HG03108 (cell line): ENCODE measurements at regions not wholly inside any gene's neighbourhood (a gene's known extent, or its start where the extent isn't known, plus 50 kb on each side); places are given as distances from the start of the nearest gene placed in this dataset.
"Not testable (repeated sequence)": the region's sequence is repeated elsewhere in the genome, so short reads cannot be mapped to it uniquely, and the experiment has no call there.

ENCODE experiments used
- ATAC-seq: cut with Tn5 transposase; IDR thresholded peaks from one replicate; pipeline ENCODE4 v1.9.1; 2021; ENCODE audit warnings: moderate library complexity; ENCODE audit not compliant: unreplicated experiment

DNA sequence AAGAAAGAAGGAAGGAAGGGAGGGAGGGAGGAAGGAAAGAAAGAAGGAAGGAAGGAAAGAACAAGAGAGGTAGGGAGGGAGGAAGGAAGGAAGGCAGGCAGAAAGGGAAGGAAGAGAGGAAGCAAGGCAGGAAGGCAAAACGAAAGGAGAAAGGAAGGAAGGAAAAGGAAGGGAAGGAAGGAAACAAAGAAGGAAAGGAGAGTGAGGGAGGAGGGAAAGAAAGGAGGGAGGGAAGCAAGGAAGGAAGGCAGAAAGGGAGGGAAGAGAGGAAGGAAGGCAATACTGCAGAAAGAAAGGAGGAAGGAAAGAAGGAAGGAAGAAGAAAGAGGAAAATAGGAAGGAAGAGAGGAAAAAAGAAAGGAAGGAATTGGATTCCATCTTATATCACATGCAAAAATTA, 1303.1 kb upstream of the TMEM132C start:
- no peak for ATAC-seq

DNA sequence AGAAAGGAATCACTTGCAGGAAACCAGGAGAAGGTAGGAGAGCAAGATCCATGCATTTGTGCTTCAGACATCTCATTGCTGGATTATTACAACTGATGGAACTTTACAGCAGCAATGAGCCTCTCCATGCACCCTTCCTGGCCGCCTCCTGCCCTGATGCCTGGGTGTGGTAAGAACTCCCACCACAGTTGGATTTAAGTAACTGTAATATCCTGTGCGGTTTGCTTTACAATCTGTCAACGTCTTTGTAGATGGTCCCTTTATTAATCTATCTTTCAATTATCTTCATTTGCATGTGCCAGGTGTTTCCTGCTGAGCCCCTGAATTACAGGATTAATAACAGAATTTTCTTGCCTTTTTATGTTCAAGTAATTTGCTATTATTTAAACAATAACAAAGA, 1300.5 kb upstream of the TMEM132C start:
- ATAC-seq: no peak

DNA sequence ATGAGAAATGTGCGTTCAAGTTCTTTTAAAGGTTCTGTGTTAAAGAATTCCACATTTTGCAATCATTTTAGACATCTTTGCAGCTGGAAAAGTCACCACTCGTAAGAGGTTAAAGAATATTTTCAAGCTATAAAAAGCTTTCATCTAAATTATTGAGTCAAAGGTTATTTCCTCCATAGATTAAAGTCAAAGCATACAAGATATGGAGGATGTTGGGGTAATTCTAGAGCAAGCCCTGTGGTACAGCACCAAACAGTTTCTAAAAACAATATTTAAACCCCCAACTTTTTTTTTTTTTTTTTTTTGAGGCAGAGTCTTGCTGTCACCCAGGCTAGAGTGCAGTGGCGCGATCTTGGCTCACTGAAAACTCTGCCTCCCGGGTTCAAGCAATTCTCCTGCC, 1299.8 kb upstream of the TMEM132C start:
- no peak for ATAC-seq

DNA sequence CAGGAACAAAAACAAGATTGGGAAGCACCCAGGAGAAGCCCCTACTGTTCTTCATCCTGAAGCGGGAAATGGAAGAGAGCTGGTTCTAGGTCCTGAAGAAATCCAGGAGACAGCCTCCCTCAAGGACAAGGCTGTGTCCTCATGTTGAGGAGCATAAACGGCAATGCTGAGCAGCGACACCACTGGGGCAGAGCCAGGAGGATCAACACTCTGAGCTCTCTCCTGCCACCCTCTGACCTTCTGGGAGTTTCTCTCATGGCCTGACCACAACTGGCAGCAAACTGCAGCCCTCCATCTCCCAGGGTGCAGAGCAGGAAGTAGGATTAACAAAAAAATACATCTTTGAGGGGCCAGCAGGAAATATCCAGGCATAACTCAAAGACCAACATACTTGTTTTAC, 1292.2 kb upstream of the TMEM132C start:
- ATAC-seq: no peak

DNA sequence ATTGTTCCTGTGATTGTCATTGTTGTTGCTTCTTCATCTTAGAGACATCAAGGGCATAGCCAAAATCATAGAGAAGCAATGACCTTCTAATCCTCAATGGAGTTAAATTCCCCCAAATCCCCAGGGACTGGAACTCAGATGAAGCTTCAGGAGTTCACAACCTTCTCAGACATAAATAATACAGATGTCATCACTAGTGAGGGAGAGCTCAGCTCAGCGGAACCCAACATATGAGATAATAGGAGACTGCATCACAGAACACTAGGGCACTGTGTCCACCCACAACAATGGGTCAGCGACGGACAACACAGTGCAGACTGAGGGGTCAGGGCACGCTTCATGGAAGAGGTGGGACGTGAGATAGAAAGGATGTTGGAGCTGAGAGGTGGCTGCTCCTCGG, 1290.4 kb upstream of the TMEM132C start:
- ATAC-seq: no peak

DNA sequence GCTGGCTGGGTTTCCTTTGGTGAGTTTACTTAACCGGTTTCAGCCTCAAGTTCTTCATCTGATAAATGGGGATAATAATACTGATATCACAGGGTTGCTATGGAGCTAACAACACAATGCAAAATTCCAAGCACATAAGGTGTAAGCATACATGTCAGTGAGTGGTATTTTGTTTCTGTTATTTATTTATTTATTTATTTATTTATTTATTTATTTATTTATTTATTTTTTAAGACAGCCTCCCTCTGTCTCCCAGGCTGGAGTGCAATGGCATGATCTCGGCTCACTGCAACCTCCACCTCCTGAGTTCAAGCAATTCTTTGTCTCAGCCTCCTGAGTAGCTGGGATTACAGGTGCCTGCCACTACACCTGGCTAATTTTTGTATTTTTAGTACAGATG, 1287.4 kb upstream of the TMEM132C start:
- not testable (repeated sequence) for ATAC-seq

DNA sequence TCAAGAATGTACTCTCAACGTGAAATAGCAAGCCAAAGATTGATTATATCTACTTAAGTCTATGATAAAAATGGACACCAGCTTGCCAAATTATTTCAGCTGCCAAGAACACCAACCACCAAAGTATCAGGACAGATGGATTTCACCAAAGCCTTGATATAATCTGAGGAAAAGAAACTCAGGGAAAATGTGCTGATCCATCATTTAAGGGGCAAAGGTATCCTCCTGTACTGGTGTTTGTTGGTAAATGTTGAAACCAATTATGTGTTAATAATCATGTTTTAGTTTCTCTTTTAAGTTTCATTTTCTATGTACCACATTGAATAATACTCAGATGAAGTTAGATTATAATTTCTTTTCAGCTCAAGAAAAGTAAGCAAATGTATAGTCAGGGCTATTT, 1284.3 kb upstream of the TMEM132C start:
- ATAC-seq: no peak

DNA sequence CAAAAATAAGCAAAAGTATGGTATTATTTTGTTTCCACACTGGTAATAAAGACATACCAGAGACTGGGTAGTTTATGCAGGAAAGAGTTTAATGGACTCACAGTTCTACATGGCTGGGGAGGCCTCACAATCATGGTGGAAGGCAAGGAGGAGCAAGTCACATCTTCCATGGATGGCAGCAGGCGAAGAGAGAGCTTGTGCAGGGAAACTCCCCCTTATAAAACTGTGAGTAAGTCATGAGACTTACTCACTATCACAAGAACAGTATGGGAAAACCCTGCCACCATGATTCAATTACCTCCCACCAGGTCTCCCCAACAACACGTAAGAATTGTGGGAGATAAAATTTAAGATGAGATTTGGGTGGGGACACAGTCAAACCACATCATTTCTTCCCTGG, 1283.2 kb upstream of the TMEM132C start:
- ATAC-seq: not testable (repeated sequence)

DNA sequence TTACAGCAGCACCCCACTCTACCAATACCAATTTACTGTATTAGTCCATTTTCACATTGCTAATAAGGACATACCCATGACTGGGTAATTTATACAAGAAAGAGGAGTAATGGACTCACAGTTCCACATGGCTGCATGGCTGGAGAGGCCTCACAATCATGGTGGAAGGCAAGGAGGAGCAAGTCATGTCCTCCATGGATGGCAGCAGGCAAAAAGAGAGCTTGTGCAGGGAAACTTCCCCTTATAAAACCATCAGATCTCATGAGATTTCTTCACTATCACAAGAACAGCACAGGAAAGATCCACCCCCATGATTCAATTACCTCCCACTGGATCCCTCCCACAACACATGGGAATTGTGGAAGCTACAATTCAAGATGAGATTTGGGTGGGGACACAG, 1281.3 kb upstream of the TMEM132C start:
- ATAC-seq: not testable (repeated sequence)

DNA sequence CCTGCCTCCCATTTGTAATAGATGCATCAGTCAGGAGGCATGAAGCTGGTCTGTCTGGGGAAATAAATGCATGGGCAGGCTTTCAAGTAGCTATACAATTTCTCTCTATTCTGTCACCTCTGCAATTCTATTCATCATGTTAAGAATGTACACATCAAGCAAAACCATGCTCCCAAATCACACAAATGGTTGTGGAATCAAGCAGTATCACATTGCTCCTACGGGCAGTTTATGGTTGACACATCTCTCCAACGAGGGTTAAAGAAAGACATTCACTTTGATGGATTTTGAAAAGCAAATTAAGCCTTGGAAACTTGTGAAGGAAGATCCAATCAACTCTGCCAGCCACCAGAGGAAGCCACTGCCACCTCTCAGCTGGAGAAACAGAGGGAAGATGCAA, 1277.4 kb upstream of the TMEM132C start:
- ATAC-seq: no peak

DNA sequence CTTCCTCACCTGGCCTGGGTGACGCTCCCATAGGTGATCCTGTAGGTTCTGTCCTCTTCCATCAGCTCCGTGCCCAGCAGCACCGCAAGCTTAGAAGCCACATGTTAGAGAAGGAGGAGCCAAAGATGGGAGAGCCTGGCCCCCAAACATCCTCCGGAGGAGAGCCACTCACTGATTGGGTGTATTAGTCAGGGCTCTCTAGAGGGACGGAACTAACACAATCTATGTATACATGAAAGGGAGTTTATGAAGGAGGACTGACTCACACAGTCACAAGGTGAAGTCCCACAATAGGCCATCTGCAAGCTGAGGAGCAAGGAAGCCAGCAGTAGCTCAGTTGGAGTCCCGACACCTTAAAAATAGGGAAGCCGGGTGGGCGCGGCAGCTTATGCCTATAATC, 1273.1 kb upstream of the TMEM132C start:
- no peak for ATAC-seq

DNA sequence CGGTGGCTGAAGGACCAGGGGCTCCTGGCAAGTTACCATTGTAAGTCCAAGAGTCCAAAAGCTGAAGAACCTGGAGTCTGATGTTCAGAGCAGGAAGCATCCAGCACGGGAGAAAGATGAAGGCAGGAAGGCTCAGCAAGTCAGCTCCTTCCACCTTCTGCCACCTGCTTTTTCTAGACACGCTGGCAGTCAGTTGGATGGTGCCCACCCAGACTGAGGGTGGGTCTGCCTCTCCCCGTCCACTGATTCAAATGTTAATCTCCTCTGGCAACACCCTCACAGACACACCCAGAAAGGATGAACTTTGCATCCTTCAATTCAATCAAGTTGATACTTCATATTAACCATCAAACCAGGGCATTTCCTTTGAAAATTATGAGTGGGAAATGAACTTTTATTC, 1272.4 kb upstream of the TMEM132C start:
- no peak for ATAC-seq

DNA sequence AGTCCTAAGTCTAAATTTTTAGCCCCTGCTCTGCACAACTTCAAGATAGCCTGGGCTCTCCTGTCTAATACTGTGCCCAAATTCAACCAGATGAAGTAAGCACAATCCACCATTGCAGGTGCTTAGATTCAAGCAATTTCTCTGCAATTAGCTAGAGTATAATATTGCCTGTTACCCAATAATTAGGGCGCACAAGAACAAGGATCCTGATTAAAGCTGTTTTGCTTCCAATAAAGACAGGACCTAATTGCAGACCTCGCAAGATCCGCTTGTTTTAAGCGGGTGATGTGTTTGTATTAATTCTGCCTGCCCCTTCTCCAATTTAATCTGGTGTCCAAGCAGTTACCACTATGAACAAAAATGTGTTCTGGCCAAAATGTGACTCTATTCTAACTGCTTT, 1268.9 kb upstream of the TMEM132C start:
- ATAC-seq: no peak

DNA sequence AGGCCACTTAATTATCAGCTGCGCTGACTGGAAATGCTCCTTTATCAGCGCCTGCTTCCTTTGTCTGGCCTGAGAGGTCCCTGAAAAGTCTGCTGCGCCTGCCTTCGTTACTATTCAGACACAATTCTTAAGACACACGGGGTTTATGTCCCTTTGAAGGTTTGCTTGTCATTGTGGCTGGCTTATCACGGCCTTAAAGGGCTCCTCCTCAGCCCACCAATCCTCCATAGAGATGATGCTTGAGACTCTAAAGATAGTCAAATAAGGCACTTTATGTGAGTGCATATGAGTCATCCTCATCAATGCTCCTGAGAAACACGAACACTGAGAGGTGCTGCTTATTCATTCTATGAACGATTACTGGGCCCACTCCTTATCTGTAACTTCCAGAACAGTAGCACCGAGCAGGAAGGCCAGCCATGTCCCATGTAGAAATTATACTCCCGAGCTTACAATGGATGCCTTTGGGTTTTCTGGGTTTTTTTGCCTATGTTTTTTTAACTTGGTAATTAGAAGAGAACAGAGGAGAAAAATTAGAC, 1268.2 kb upstream of the TMEM132C start:
- ATAC-seq: no peak

DNA sequence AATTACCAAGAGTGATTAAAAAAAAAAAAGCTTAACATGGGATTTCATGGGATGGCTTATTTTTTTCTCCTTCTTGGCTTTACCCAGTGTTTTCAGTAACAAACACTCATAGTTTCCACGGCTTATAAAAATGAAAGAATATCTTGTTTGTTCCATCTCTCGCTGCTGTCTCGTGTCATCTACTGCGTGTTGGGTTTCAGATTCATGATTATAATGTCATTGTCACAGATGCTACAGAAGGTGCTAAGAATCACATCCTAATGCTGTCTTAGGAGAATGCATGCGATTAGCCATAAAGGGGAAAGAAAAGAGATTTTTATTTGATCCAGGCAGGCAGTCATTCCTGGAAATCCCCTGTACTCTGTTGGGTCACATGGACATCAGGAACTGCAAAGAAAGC, 1267.6 kb upstream of the TMEM132C start:
- no peak for ATAC-seq

DNA sequence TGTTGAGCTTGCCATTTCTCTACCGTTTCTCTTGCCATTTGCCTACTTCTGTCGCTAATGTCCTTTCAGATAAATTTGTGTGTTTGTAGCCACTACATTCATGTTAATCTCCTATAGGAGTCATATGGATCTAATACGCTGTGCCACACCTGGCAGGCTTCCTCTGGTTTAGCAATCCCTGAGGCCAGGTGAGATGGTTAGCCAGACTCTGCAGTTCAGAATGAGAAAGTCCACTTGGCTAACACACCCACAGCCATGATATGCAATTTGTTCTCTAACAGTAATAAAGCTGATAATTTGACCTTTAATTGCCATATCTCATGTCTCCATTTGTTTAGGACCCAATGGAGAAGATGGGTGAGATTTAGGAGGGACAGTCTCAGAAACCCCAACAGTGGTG, 1261.6 kb upstream of the TMEM132C start:
- ATAC-seq: no peak

DNA sequence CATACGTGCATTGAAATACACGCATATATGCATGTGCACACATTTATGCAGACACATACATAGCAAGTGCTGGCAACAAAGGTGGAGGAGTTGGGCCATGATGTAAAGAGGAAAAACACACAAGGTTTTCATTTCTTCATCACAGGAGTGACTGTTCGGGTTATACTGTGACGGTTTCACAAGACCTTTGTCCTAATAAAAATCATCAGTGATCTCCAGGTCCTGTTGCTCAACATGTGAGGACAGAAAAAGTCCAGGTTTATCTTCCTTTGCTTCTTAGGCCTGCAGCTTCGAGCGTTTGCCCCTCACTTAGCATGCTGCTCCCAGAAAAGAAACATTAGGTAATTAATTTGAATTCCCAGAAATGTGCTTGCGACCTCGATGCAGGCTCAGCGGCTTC, 1260.0 kb upstream of the TMEM132C start:
- ATAC-seq: no peak

DNA sequence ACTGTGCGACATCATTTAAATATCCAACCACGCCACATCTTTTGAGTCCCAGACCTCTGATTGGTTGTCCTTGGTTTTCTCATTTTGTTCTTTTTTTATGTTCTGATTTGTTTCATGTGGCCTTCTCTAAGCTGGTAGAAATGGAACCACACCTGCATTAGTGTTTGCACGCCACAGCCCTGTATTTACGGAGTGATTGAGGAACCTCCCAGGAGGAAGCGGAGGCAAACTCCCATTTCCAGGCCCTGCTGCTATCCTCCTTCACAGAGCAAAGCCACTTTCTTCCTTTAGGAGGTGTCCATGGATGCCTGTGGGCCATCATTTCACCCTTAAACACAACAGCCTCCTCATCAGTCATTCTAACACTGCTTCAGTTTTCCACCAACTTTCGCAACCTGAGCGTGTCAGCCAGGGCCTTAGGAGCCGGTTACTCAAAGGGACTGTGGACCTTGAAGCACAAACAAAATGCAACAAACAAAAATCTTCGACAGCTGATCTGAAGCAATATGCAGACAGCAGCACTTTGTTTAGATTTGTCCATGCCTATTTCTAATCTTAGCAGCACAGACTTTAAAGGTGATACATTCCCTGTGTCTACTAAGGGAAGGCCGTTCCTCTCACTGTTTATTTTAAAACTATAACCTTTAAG, 1258.1 kb upstream of the TMEM132C start:
- ATAC-seq: no peak

DNA sequence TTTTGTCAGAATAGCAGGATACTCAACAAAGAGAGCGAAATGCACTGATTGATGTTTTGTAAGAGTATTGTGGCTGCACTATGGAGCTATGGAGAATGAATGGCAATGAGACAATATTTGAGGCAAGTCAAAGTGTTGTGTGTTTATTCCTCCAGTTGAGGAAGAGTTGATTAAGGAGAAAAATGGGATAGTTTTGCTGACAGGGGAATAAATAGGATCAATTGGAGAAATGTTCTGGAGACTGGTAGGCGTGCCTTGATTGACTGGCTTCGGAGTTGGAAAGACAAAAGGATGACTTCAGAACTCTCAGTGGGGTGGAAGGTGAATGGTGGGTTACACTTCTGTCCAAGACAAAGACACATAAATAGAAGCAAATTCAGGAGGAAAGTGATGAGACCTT, 1254.9 kb upstream of the TMEM132C start:
- no peak for ATAC-seq

DNA sequence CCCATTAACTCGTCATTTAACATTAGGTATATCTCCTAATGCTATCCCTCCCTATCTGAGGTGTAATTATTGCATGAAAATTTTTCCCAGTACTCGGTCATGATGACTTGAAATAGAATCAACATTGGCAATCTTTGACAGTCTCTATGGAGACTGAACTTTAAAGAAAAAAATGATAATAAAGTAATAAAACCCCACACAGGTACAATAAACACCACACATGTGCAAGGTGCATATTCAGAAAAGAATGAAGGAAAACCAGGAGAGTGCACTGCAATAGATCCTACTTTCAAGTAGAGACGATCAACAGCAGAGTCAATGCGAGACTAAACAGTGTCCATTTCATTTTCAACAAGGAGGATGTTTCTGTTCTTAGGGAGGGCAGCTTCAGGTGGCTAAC, 1253.8 kb upstream of the TMEM132C start:
- no peak for ATAC-seq

DNA sequence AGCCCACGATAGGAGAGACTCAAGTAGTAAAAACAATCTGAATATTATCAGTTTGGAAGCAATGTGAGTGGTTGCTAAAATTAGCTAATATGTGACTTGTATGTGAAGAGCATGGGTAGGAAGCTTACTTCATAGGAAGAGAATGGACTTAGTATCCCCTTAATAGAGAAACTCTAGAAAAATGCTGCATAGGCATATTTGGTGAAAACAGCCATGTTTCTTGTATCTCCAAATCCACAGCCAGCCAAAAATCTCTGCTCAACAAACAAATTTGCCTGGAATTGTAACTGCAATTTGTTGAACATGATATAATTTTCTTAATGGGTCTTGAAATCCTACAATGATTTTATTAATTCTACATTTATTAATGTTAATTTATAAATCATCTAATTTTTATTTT, 1252.9 kb upstream of the TMEM132C start:
- no peak for ATAC-seq

DNA sequence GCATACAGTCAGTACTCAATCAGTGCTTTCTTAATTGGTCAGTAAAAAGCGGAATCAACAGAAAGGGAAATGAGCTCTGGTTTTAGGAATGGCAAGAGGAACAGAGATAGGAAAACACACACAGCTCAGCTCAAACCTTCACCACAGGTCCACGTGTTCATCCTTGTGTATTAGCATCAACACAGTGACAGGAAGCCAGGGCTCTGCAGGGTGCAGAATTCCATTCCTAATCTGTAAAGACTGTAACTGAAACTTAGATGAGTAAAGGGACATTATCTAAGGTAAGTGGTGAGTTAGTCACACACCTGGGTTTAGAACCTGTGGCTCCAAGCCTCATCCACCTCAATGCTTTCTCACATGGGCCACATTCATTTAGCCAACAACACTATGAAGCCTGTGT, 1242.2 kb upstream of the TMEM132C start:
- no peak for ATAC-seq

DNA sequence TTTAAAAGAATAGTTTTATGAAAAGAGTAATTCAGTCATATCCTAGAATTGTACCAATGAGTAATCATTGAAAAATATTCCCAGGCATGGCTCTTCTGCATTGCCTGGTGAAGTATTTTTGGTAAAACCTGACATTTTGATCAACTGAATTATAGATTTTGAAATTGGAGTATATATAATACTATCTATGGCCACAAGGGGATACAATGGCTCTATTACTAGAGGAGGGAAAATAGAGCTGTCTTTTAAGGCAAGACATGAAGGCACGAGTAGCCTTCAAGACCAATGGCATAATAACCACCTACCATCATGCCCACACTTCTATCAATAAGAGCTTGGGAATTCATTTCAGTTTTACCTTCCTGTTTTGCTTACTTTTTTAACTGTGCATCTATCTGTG, 1241.4 kb upstream of the TMEM132C start:
- no peak for ATAC-seq
